OCI-LY3 (cell line): ENCODE measurements at regions not wholly inside any gene's neighbourhood (a gene's known extent, or its start where the extent isn't known, plus 50 kb on each side); places are given as distances from the start of the nearest gene placed in this dataset.

Source experiments
- EZH2phosphoT487 ChIP-seq: fragments of 200-600 bp; shearing (Covaris generic); IDR thresholded peaks from 2 replicates; pipeline ENCODE4 v1.6.1; 2018; ENCODE audit warnings: antibody characterized with exemption, mixed run types, low read depth
- TF ChIP-seq, protein P1 (sequence below): fragments of 200-600, 300-600 bp; sonication (generic); IDR thresholded peaks from 2 replicates; pipeline ENCODE4 v1.5.1; 2014; ENCODE audit warnings: antibody characterized with exemption, low read length, low read depth

- TF ChIP-seq, protein P1, sequence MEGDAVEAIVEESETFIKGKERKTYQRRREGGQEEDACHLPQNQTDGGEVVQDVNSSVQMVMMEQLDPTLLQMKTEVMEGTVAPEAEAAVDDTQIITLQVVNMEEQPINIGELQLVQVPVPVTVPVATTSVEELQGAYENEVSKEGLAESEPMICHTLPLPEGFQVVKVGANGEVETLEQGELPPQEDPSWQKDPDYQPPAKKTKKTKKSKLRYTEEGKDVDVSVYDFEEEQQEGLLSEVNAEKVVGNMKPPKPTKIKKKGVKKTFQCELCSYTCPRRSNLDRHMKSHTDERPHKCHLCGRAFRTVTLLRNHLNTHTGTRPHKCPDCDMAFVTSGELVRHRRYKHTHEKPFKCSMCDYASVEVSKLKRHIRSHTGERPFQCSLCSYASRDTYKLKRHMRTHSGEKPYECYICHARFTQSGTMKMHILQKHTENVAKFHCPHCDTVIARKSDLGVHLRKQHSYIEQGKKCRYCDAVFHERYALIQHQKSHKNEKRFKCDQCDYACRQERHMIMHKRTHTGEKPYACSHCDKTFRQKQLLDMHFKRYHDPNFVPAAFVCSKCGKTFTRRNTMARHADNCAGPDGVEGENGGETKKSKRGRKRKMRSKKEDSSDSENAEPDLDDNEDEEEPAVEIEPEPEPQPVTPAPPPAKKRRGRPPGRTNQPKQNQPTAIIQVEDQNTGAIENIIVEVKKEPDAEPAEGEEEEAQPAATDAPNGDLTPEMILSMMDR: no peak
- no peak for TF ChIP-seq EZH2phosphoT487
Observed at GRCh38 chr1:5794279-5794678, 197.9 kb downstream of the NPHP4 start.
